WTC11 (cell line): ENCODE measurements at regions not wholly inside any gene's neighbourhood (a gene's known extent, or its start where the extent isn't known, plus 50 kb on each side); places are given as distances from the start of the nearest gene placed in this dataset.

Experiments
- ATAC-seq: fragments of 200-7000 bp; cut with Tn5 transposase; 2 replicates; pipeline ENCODE4 v1.10.0; 2021; ENCODE audit warnings: mild to moderate bottlenecking, moderate library complexity
- CTCF ChIA-PET: fragments of 300-600 bp; sonication (Branson Sonifier 250); formaldehyde crosslinking; loops from one replicate; lab custom pipeline; 2021; ENCODE audit warnings: antibody characterized with exemption; lab: Charles Lee
- POLR2A ChIA-PET: fragments of 350-600 bp; sonication (Branson Sonifier 250); formaldehyde crosslinking; loops from one replicate; lab custom pipeline; 2021; ENCODE audit warnings: antibody characterized with exemption; lab: Charles Lee
- DNase-seq: peaks from one replicate; pipeline ENCODE4 v3.0.0; 2021; ENCODE audit warnings: low spot score
- H3K27ac Mint-ChIP-seq: 2 replicates; pipeline ENCODE4 v1.8.0; 2021; ENCODE audit warnings: mixed read lengths
- H3K27me3 Mint-ChIP-seq: 2 replicates; pipeline ENCODE4 v1.8.0; 2021; ENCODE audit warnings: low read depth, mild to moderate bottlenecking, moderate library complexity, mixed read lengths
- H3K36me3 Mint-ChIP-seq: 2 replicates; pipeline ENCODE4 v1.8.0; 2021; ENCODE audit warnings: mixed read lengths
- H3K4me1 Mint-ChIP-seq: 2 replicates; pipeline ENCODE4 v1.8.0; 2022; ENCODE audit warnings: mixed read lengths
- H3K4me3 Mint-ChIP-seq: 2 replicates; pipeline ENCODE4 v1.8.0; 2021; ENCODE audit warnings: mild to moderate bottlenecking, moderate library complexity, mixed read lengths
- H3K9me3 Mint-ChIP-seq: 2 replicates; pipeline ENCODE4 v1.8.0; 2021; ENCODE audit warnings: mixed read lengths
- ATF1 ChIP-seq: sonication (generic); formaldehyde crosslinking; IDR thresholded peaks from 2 replicates; pipeline ENCODE4 v1.8.1; 2023; ENCODE audit warnings: mild to moderate bottlenecking, moderate library complexity, missing genetic modification reagents
- CREB1 ChIP-seq: sonication (generic); formaldehyde crosslinking; IDR thresholded peaks from 2 replicates; pipeline ENCODE4 v1.8.0; 2023; ENCODE audit warnings: mild to moderate bottlenecking, missing genetic modification reagents
- E2F4 ChIP-seq: sonication (generic); formaldehyde crosslinking; IDR thresholded peaks from 2 replicates; pipeline ENCODE4 v1.8.1; 2022; ENCODE audit warnings: low read depth, mild to moderate bottlenecking, moderate library complexity, missing genetic modification reagents, borderline replicate concordance
- ERG ChIP-seq: fragments of 250-450 bp; sonication (Bioruptor Pico); IDR thresholded peaks from 2 replicates; pipeline ENCODE4 v1.8.0; 2021; ENCODE audit warnings: mild to moderate bottlenecking
- ETV6 ChIP-seq: sonication (generic); formaldehyde crosslinking; IDR thresholded peaks from 2 replicates; pipeline ENCODE4 v1.8.1; 2022; ENCODE audit warnings: mild to moderate bottlenecking, missing genetic modification reagents
- FOXK1 ChIP-seq: sonication (generic); formaldehyde crosslinking; IDR thresholded peaks from 2 replicates; pipeline ENCODE4 v1.8.0; 2022; ENCODE audit warnings: mild to moderate bottlenecking, moderate library complexity, missing genetic modification reagents
- GRHL2 ChIP-seq: fragments of 250-450 bp; sonication (Bioruptor Pico); IDR thresholded peaks from 2 replicates; pipeline ENCODE4 v1.8.0; 2022; ENCODE audit warnings: mild to moderate bottlenecking, moderate library complexity; ENCODE audit not compliant: insufficient replicate concordance, severe bottlenecking
- HMGA2 ChIP-seq: fragments of 250-450 bp; sonication (Bioruptor Pico); IDR thresholded peaks from 2 replicates; pipeline ENCODE4 v1.4.0; 2021; ENCODE audit warnings: mild to moderate bottlenecking, moderate library complexity
- IRF1 ChIP-seq: sonication (generic); formaldehyde crosslinking; IDR thresholded peaks from 2 replicates; pipeline ENCODE4 v1.8.0; 2023; ENCODE audit warnings: missing genetic modification reagents
- NFE2L1 ChIP-seq: sonication (generic); formaldehyde crosslinking; IDR thresholded peaks from 2 replicates; pipeline ENCODE4 v1.8.1; 2023; ENCODE audit warnings: missing genetic modification reagents
- PRDM15 ChIP-seq: sonication (generic); formaldehyde crosslinking; IDR thresholded peaks from 2 replicates; pipeline ENCODE4 v1.8.0; 2022; ENCODE audit warnings: missing genetic modification reagents
- PRRX2 ChIP-seq: fragments of 250-450 bp; sonication (Bioruptor Pico); IDR thresholded peaks from 2 replicates; pipeline ENCODE4 v1.8.0; 2021; ENCODE audit warnings: mild to moderate bottlenecking
- SMAD3 ChIP-seq: sonication (generic); formaldehyde crosslinking; IDR thresholded peaks from 2 replicates; pipeline ENCODE4 v1.8.0; 2022; ENCODE audit warnings: missing genetic modification reagents, mild to moderate bottlenecking, borderline replicate concordance
- SOX15 ChIP-seq: fragments of 250-450 bp; sonication (Bioruptor Pico); IDR thresholded peaks from 2 replicates; pipeline ENCODE4 v1.9.0; 2021; ENCODE audit warnings: mild to moderate bottlenecking
- ZNF138 ChIP-seq: sonication (generic); formaldehyde crosslinking; conservative IDR thresholded peaks from 2 replicates; pipeline ENCODE4 v1.8.1; 2022; ENCODE audit warnings: mild to moderate bottlenecking, moderate library complexity, missing genetic modification reagents
- ZNF219 ChIP-seq: sonication (generic); formaldehyde crosslinking; IDR thresholded peaks from 2 replicates; pipeline ENCODE4 v1.8.0; 2023; ENCODE audit warnings: missing genetic modification reagents, mild to moderate bottlenecking, borderline replicate concordance
- ZNF423 ChIP-seq: fragments of 250-450 bp; sonication (Bioruptor Pico); IDR thresholded peaks from 2 replicates; pipeline ENCODE4 v2.1.2; 2022; ENCODE audit warnings: mild to moderate bottlenecking, moderate library complexity
- ZNF671 ChIP-seq: fragments of 250-450 bp; sonication (Bioruptor Pico); IDR thresholded peaks from 2 replicates; pipeline ENCODE4 v1.8.0; 2021; ENCODE audit warnings: mild to moderate bottlenecking
- TF ChIP-seq, protein P1 (sequence below): fragments of 250-450 bp; sonication (Bioruptor Pico); IDR thresholded peaks from 2 replicates; pipeline ENCODE4 v1.9.0; 2021; ENCODE audit warnings: mild to moderate bottlenecking, borderline replicate concordance
- TF ChIP-seq, protein P2 (sequence below): fragments of 200-600 bp; IDR thresholded peaks from 2 replicates; pipeline ENCODE4 v1.8.0; 2022; ENCODE audit warnings: antibody characterized with exemption

DNA sequence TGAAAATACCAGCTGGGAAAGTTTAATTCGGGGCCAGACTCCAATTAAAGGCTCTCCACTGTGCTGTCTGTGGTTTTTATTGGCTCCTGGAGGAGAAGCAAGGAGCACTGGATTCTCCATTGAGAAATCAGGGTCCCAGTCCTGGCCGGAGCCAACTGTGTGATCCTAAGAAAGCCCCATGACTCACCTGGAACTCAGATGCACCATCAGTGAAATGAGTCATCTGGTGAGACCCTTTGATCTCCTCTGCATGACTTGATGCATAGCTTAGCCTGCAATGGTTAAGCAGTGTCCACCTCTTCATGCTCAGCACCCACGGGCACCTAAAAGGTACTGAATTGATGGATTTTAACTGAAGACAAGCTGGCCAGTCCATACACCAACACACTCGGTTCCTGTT is 119.2 kb upstream of the VCX3B start (continued):
- TF ChIP-seq PRDM15 (CRISPR knock-in tag) (no peak), E2F4 (no peak), CREB1 (CRISPR knock-in tag) (no peak)

GRCh38 chrX:8346060-8346459 is 118.6 kb upstream of the VCX3B start:
- H3K27ac Mint-ChIP-seq = no peak overlapping the region
- no peak overlapping the region for H3K4me3 Mint-ChIP-seq
- no peaks in the 10 kb centered on the region for H3K4me1 Mint-ChIP-seq
- H3K9me3 Mint-ChIP-seq = no peaks in the 10 kb centered on the region
- ChIA-PET CTCF (no interaction called here), POLR2A (no interaction called here)
- DNase-seq = no peak
- H3K36me3 Mint-ChIP-seq = no peaks in the 10 kb centered on the region
- no peak for TF ChIP-seq ZNF423 (CRISPR knock-in tag)
- no peak for TF ChIP-seq ATF1 (CRISPR knock-in tag)
- TF ChIP-seq, protein P1, sequence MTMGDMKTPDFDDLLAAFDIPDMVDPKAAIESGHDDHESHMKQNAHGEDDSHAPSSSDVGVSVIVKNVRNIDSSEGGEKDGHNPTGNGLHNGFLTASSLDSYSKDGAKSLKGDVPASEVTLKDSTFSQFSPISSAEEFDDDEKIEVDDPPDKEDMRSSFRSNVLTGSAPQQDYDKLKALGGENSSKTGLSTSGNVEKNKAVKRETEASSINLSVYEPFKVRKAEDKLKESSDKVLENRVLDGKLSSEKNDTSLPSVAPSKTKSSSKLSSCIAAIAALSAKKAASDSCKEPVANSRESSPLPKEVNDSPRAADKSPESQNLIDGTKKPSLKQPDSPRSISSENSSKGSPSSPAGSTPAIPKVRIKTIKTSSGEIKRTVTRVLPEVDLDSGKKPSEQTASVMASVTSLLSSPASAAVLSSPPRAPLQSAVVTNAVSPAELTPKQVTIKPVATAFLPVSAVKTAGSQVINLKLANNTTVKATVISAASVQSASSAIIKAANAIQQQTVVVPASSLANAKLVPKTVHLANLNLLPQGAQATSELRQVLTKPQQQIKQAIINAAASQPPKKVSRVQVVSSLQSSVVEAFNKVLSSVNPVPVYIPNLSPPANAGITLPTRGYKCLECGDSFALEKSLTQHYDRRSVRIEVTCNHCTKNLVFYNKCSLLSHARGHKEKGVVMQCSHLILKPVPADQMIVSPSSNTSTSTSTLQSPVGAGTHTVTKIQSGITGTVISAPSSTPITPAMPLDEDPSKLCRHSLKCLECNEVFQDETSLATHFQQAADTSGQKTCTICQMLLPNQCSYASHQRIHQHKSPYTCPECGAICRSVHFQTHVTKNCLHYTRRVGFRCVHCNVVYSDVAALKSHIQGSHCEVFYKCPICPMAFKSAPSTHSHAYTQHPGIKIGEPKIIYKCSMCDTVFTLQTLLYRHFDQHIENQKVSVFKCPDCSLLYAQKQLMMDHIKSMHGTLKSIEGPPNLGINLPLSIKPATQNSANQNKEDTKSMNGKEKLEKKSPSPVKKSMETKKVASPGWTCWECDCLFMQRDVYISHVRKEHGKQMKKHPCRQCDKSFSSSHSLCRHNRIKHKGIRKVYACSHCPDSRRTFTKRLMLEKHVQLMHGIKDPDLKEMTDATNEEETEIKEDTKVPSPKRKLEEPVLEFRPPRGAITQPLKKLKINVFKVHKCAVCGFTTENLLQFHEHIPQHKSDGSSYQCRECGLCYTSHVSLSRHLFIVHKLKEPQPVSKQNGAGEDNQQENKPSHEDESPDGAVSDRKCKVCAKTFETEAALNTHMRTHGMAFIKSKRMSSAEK (CRISPR knock-in tag) = no peak
- no peak for TF ChIP-seq SOX15 (CRISPR knock-in tag)
- no peak for TF ChIP-seq GRHL2
- no peak for TF ChIP-seq FOXK1 (CRISPR knock-in tag)
- no peak for TF ChIP-seq ZNF671 (CRISPR knock-in tag)
- no peak for TF ChIP-seq PRRX2 (CRISPR knock-in tag)
- TF ChIP-seq, protein P2, sequence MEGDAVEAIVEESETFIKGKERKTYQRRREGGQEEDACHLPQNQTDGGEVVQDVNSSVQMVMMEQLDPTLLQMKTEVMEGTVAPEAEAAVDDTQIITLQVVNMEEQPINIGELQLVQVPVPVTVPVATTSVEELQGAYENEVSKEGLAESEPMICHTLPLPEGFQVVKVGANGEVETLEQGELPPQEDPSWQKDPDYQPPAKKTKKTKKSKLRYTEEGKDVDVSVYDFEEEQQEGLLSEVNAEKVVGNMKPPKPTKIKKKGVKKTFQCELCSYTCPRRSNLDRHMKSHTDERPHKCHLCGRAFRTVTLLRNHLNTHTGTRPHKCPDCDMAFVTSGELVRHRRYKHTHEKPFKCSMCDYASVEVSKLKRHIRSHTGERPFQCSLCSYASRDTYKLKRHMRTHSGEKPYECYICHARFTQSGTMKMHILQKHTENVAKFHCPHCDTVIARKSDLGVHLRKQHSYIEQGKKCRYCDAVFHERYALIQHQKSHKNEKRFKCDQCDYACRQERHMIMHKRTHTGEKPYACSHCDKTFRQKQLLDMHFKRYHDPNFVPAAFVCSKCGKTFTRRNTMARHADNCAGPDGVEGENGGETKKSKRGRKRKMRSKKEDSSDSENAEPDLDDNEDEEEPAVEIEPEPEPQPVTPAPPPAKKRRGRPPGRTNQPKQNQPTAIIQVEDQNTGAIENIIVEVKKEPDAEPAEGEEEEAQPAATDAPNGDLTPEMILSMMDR = no peak
- TF ChIP-seq IRF1 (CRISPR knock-in tag) = no peak
- TF ChIP-seq ZNF138 (CRISPR knock-in tag) = no peak
- TF ChIP-seq ETV6 (CRISPR knock-in tag) = no peak
- TF ChIP-seq E2F4 = no peak
- no peak for TF ChIP-seq HMGA2
- no peak for TF ChIP-seq ERG (CRISPR knock-in tag)
- TF ChIP-seq ZNF219 (CRISPR knock-in tag) = no peak
- TF ChIP-seq SMAD3 (CRISPR knock-in tag) = no peak
- TF ChIP-seq NFE2L1 (CRISPR knock-in tag) = no peak
- H3K27me3 Mint-ChIP-seq = no peaks in the 10 kb centered on the region
- ATAC-seq = no peak
